ENCODE measurements at regions not wholly inside any gene's neighbourhood (a gene's known extent, or its start where the extent isn't known, plus 50 kb on each side); places are given as distances from the start of the nearest gene placed in this dataset.

- TF ChIP-seq EP300 (IDR thresholded peaks at IDR 0.05; ENCODE audit: borderline replicate concordance in 1 of 2, control insufficient read depth in 1 of 2, low read depth in 2 of 2, low read length in 2 of 2) (no peak), HDAC2 (IDR thresholded peaks at IDR 0.05) (no peak), CREB1 (IDR thresholded peaks at IDR 0.05; ENCODE audit: low read depth) (no peak), YBX1 (IDR thresholded peaks at IDR 0.05) (no peak), KDM1A (IDR thresholded peaks at IDR 0.05; ENCODE audit: borderline replicate concordance) (no peak), REST (IDR thresholded peaks at IDR 0.05; ENCODE audit: low read depth, low read length) (no peak)
These were observed 126.4 kb downstream of the MAT2B start for GRCh38 chr5:163631856-163632255.

Data from GM12878 (cell line).